HG02759 (cell line): ENCODE measurements at regions not wholly inside any gene's neighbourhood (a gene's known extent, or its start where the extent isn't known, plus 50 kb on each side); places are given as distances from the start of the nearest gene placed in this dataset.

Source experiments
- ATAC-seq: cut with Tn5 transposase; IDR thresholded peaks from one replicate; pipeline ENCODE4 v1.9.1; 2021; ENCODE audit warnings: mild to moderate bottlenecking, moderate library complexity; ENCODE audit not compliant: unreplicated experiment

DNA sequence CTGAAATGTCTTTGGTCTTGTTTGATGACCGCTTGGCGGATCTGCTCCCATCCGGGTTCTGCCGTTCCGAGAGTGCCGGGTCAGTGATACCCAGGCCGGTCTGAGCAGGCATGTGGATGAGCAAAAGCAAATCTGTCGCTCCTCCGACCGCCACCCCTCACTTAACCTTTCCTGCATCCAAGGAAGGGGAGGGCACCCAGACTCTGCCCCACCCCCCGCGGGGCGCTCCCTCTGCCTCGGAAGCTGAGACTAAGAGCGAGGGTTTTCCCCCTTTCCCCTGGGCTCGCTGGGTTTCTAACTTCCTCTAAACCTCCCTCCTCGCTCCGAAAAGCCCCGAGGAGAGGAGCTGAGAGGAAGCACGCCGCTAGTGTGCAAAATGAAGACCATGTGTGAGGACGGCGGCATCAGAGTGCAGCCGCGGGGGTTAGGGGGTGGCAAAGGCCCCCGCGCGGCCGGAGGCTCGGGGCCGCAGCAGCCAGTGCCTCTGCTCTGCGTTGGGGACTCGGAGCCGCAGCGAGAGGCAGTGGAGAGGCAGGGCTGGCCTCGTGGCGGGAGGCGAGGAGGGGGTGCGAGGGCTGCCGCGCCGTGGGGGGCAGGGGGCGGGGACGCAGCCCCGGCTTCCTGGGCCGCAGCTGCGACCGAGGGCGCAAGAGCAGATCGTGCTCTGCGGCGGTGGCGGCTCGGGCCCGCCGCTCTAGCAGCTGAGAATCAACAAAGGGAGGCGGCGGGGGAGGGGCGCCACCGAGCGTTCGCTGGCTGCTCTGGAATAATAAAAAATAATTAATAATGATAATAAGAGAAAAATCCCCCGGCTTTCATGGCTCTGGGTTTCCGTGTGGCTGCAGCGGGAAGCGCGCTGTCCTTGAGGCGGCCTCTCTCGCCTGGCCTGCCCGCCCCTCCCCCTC is 55.8 kb upstream of the BCOR start:
- ATAC-seq = peak; percentile 72

DNA sequence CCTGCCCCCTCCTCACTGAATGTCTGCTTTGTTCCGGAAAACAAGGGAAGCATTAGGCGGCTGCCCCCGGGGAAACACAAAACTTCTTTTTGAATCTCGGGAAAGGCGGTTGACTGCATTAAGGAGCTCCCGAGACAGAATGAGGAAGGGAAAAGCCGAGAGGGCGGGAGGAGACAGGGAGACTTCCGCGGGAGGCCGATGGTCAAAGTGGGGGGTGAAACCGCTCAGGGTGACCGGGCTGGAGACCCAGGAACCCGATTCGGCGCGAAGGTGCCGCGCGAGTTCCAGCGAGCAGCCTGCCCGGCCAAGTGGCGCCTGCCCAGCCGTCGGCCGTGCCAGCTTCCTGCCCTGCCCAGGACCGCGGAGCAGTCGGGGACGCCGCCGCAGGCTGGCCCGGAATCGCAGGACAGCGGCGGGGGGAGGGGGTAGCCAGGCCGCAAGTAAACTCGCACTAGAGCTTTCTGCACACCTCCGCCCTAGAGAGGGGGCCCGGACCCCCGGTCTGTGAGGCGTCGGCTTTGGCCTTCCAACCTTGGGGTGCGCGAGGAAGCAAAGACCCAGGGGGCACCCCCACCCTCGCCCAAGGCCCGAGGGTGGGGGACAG is 55.1 kb upstream of the BCOR start:
- ATAC-seq = peak; percentile 14

DNA sequence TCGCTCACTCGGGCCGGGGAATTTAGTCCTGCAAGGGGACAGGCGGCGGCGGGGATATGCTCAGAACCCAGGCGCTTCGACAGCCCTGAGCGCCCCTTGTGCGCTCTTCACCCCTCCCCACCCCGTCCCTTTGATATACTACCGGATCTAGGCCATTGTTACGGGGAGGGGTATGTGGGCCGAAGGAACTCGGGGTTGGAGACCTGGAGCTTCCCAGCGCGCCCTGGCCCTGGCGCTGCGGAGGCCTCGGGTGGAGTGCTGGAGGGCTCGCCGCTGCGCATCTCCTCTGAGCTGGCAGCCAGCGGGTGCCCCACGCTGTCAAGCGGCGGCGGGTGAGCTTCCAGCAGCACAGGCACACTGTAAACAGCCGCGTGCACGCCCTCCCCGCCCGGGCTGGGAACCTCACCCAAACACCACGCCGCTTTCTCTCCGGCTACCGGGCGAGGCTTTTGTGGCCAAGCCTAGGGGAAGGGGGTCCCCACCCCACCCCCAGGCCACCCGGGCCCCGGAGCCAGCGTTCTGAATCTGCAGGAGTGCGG is 54.5 kb upstream of the BCOR start:
- no peak for ATAC-seq

DNA sequence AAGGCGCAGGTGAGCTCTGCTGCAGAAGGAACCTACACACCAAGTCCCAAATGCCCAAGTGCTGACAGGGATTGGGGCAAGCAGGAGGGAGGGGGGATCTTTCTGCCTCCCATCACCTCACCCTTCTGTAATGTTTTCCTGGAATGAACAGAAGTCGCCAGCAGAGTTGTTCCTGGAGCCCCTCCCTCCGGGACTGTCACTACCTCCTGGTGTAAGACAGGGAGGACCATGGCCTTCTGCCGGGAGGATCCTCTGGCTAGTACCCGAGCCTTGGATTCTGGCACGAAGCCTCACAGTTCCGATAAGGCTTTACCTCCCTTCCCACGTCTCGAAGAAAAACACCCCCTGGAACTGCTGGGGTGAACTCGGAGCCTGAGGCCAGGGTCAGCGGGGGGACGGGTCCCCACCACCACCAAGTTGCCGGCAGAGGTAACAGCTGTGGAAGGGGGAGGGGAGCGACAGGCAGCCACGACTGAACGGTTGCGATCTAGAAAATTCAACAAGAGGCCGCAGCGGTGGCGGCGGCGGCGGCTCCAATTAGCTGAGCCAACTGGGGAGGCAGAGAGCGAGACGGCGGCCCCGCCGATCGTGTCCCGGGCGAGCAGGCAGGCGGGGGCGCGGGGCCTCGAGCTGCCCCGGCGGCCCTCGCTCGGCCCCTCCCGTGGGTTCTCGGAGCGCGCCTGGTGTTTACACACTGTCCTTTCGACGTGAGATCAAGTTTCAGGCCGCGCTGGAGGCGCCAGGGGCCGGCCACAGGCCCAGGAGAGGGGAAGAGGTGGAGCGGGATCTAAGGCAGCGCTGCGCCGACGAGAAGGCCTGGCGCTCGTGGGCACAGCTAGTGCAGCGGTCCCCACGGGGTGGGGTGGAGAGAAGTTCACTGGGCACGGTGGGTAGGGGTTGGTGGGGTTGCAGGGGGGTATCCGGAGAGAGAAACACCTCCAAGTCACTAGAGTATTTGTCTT is 53.7 kb upstream of the BCOR start:
- no peak for ATAC-seq

DNA sequence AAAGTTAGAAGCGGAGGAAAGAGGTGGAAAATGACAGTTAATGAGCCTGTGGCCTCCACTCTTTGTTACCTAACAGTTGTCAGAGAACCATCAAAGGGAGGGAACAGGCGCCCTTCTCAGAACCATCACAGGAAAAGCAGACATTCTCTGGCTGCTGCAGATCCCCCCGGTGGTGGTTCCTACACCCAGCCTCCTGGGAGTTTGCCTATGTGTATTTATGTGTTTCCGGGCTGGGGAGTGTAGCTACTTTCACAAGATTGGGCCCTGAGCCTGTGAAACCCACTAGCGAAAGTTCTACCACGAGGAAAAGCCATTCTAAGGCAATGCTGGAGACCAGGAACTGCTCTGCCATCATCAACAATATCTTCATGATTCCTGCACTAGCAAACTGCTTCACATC is 52.7 kb upstream of the BCOR start:
- ATAC-seq = no peak

DNA sequence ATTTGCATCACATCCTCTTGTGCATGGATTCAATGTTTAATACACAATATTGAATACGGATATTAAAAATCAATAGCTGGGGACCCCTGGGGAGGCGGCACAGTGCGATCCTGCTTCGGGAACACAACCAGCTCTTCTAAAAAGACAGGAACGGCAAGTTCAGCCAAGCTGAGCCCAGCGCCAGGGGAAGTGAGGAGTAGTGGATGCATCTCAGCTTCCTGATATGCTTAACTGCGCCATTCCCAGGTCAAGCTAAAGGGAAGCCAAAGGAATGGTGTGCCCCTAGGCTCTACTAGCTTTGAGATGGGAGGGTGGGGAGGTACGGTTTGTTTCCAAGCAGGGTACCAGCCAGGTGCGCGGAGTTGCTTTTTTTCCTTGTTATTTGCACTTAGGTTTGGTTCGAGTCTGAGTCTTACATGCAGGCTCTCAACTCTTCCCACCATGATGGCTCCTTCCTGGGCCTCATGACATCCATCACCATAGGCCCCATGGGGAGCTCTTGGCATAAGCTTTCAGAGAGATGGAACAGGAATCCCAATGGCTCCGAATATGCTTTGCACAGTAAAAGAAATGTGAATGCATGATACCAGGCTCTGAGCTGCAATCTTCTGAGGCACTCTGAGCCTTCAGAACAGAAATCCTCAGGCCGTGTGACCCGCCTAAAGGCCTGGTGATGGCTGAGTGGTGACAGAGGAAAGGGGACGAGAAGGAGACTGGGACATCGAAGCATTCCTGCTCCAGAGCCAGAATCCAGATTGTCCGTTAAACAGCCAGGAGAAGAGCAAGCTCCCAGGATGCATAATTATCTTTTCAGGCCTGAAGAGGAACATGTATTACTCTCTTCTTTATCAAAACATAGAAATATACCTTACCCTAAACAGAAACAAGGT is 51.8 kb upstream of the BCOR start:
- no peak for ATAC-seq

DNA sequence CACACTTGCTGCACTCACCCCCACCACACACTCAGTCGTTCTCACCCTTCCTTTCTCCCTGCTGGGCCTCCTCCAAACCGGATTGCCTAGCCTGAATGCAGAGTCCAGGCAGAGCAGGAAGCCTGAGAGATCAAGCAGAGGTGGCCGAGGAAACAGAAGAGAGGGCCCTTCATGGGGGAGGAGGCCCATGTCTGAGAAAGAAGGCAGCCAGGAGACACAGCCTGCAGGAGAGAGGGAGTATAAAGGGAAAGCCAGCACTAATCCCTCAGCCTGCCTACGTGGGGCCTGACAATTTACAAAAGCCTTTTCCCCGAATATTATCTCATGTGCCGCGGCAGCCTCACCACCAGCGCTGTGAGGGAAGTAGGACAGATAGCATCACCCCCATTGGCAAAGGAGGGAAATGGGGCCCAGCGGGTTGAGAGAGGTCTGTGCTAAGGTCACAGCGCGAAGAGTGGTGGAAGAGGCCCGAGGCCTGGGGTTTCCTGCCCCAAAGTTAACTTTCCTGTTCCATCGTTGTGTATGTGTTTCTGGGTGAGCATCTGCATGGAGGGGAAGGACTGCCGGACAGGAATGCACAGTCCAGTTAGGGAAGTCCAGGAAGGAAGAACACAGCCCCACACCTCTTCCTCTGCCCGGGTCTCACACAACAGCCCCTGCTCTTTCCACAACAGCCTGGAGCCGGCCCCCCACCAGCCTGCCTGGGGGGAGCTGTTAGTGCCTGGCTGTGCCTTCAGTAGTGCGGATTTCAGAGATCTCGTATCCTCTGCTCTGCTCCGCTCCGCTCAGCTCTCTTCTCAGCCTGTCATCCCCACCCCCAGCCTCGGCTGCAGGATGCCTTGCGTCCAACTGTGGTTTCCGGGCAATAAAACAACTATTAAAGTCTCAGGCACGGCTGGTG is 50.9 kb upstream of the BCOR start:
- no peak for ATAC-seq

DNA sequence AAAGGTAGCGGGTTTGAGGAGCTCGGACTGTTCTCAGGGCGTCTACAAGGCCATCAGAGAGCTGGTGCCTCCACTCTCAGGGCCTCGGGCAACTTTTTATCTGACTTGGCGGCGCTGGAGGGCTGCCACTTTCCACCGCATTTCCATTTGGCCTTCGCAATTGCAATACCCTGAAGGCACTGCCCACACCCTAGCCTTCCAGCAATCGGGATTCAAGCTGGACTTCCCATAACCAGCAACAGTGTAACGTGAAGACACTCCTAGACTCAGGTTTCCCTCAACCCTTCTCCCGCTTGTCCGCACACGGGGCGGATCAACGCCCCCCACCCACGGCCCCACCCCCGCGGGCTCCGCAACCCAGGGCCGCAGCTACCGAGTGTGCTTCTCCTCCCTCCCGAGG is 50.2 kb upstream of the BCOR start:
- no peak for ATAC-seq
